Immature natural killer cell (primary cell): ENCODE measurements at regions not wholly inside any gene's neighbourhood (a gene's known extent, or its start where the extent isn't known, plus 50 kb on each side); places are given as distances from the start of the nearest gene placed in this dataset.
"Not testable (repeated sequence)": the region's sequence is repeated elsewhere in the genome, so short reads cannot be mapped to it uniquely, and the experiment has no call there.

Experiments used
- DNase-seq, 3 donors: peaks; one replicate each; pipeline ENCODE4 v3.0.0; 2022; ENCODE audit warnings: mixed read lengths in 1 of 3
- H3K27ac Mint-ChIP-seq, 6 donors: one replicate each; pipeline ENCODE4 v1.8.0; 2020; ENCODE audit warnings: mixed read lengths in 6 of 6, mild to moderate bottlenecking in 5 of 6, inconsistent platforms in 4 of 6, moderate library complexity in 3 of 6
- H3K27me3 Mint-ChIP-seq, 3 donors: one replicate each; pipeline ENCODE4 v1.8.0; 2020 to 2021; ENCODE audit warnings: low read depth in 3 of 3, mild to moderate bottlenecking in 3 of 3, mixed read lengths in 3 of 3, moderate library complexity in 3 of 3, inconsistent platforms in 1 of 3
- H3K36me3 Mint-ChIP-seq, 3 donors: one replicate each; pipeline ENCODE4 v1.8.0; 2020; ENCODE audit warnings: mixed read lengths in 3 of 3, inconsistent platforms in 2 of 3, mild to moderate bottlenecking in 2 of 3
- H3K4me1 Mint-ChIP-seq, 2 donors: one replicate each; pipeline ENCODE4 v1.8.0; 2020; ENCODE audit warnings: inconsistent platforms in 2 of 2, mild to moderate bottlenecking in 2 of 2, mixed read lengths in 2 of 2, moderate library complexity in 1 of 2
- H3K4me3 Mint-ChIP-seq, 5 donors: one replicate each; pipeline ENCODE4 v1.8.0; 2020; ENCODE audit warnings: mild to moderate bottlenecking in 5 of 5, mixed read lengths in 5 of 5, inconsistent platforms in 3 of 5, moderate library complexity in 3 of 5
- H3K9me3 Mint-ChIP-seq, 6 donors: one replicate each; pipeline ENCODE4 v1.8.0; 2020; ENCODE audit warnings: mild to moderate bottlenecking in 6 of 6, mixed read lengths in 6 of 6, inconsistent platforms in 4 of 6, moderate library complexity in 3 of 6

GRCh38 chr10:22837351-22837750, 90.5 kb upstream of the ARMC3 start:
- Mint-ChIP-seq H3K36me3 (peaks cover 0 to 6% (median 0%) of the 10 kb centered on the region in 3 donors), H3K27me3 (peaks cover 2 to 3% (median 2%) of the 10 kb centered on the region in 3 donors), H3K27ac (no peak overlapping the region), H3K4me1 (peaks cover 0 to 5% of the 10 kb centered on the region in 2 donors), H3K4me3 (no peak overlapping the region), H3K9me3 (no peaks in the 10 kb centered on the region)
- no peak for DNase-seq

- peaks cover 0 to 6% (median 0%) of the 10 kb centered on the region in 3 donors for H3K36me3 Mint-ChIP-seq
- H3K27ac Mint-ChIP-seq: no peak overlapping the region
- no peak overlapping the region for H3K4me3 Mint-ChIP-seq
- no peak for DNase-seq
- peaks cover 0 to 3% (median 2%) of the 10 kb centered on the region in 3 donors for H3K27me3 Mint-ChIP-seq
- peaks cover 0 to 5% of the 10 kb centered on the region in 2 donors for H3K4me1 Mint-ChIP-seq
- H3K9me3 Mint-ChIP-seq: no peaks in the 10 kb centered on the region
These were observed 93.4 kb upstream of the ARMC3 start for GRCh38 chr10:22834471-22834870.

GRCh38 chr10:22833781-22834180, 94.1 kb upstream of the ARMC3 start:
- H3K27me3 Mint-ChIP-seq: peaks cover 0 to 3% (median 2%) of the 10 kb centered on the region in 3 donors
- H3K36me3 Mint-ChIP-seq: peaks cover 0 to 6% (median 0%) of the 10 kb centered on the region in 3 donors

GRCh38 chr10:22833353-22833752, 94.5 kb upstream of the ARMC3 start:
- DNase-seq: no peak
- H3K9me3 Mint-ChIP-seq: no peaks in the 10 kb centered on the region
- no peak overlapping the region for H3K27ac Mint-ChIP-seq
- H3K4me1 Mint-ChIP-seq: peaks cover 0 to 5% of the 10 kb centered on the region in 2 donors
- no peak overlapping the region for H3K4me3 Mint-ChIP-seq
- H3K27me3 Mint-ChIP-seq: peaks cover 0 to 3% (median 2%) of the 10 kb centered on the region in 3 donors
- peaks cover 0 to 6% (median 0%) of the 10 kb centered on the region in 3 donors for H3K36me3 Mint-ChIP-seq

More at GRCh38 chr10:22833781-22834180, 94.1 kb upstream of the ARMC3 start:
- Mint-ChIP-seq H3K9me3 (no peaks in the 10 kb centered on the region), H3K27ac (no peak overlapping the region), H3K4me1 (peaks cover 0 to 5% of the 10 kb centered on the region in 2 donors), H3K4me3 (no peak overlapping the region)
- DNase-seq: no peak

- peaks cover 0 to 5% of the 10 kb centered on the region in 2 donors for H3K4me1 Mint-ChIP-seq
- H3K36me3 Mint-ChIP-seq: peaks cover 0 to 6% (median 0%) of the 10 kb centered on the region in 3 donors
- H3K27me3 Mint-ChIP-seq: peaks cover 0 to 3% (median 2%) of the 10 kb centered on the region in 3 donors
- no peak for DNase-seq
- H3K9me3 Mint-ChIP-seq: no peaks in the 10 kb centered on the region
- no peak overlapping the region for H3K27ac Mint-ChIP-seq
- H3K4me3 Mint-ChIP-seq: no peak overlapping the region
These were observed 95.0 kb upstream of the ARMC3 start for GRCh38 chr10:22832851-22833250.

- DNase-seq: no peak
- no peaks in the 10 kb centered on the region for H3K9me3 Mint-ChIP-seq
- peaks cover 0 to 6% (median 0%) of the 10 kb centered on the region in 3 donors for H3K36me3 Mint-ChIP-seq
- H3K27ac Mint-ChIP-seq: no peak overlapping the region
- H3K4me3 Mint-ChIP-seq: no peak overlapping the region
- peaks cover 0 to 3% (median 3%) of the 10 kb centered on the region in 3 donors for H3K27me3 Mint-ChIP-seq
- H3K4me1 Mint-ChIP-seq: no peaks in the 10 kb centered on the region
These were observed 95.7 kb upstream of the ARMC3 start for GRCh38 chr10:22832066-22832602.

- H3K36me3 Mint-ChIP-seq: peaks cover 0 to 4% (median 0%) of the 10 kb centered on the region in 3 donors
- no peak for DNase-seq
- no peak overlapping the region for H3K27ac Mint-ChIP-seq
These were observed 96.3 kb upstream of the ARMC3 start for GRCh38 chr10:22831586-22831985.

GRCh38 chr10:22828712-22829111, 99.1 kb upstream of the ARMC3 start:
- H3K36me3 Mint-ChIP-seq, H3K4me1 Mint-ChIP-seq, H3K27ac Mint-ChIP-seq, H3K4me3 Mint-ChIP-seq, H3K9me3 Mint-ChIP-seq, DNase-seq: not testable (repeated sequence)
- H3K27me3 Mint-ChIP-seq: peaks cover 0 to 13% (median 0%) of the 10 kb centered on the region in 3 donors

More at GRCh38 chr10:22831586-22831985, 96.3 kb upstream of the ARMC3 start:
- H3K4me1 Mint-ChIP-seq: no peaks in the 10 kb centered on the region
- no peaks in the 10 kb centered on the region for H3K9me3 Mint-ChIP-seq
- no peak overlapping the region for H3K4me3 Mint-ChIP-seq
- H3K27me3 Mint-ChIP-seq: peaks cover 0 to 5% (median 3%) of the 10 kb centered on the region in 3 donors

GRCh38 chr10:22825841-22826240, 102.0 kb upstream of the ARMC3 start:
- no peak overlapping the region for H3K27ac Mint-ChIP-seq
- no peak overlapping the region for H3K4me3 Mint-ChIP-seq

GRCh38 chr10:22824984-22825383, 102.9 kb upstream of the ARMC3 start:
- no peaks in the 10 kb centered on the region for H3K9me3 Mint-ChIP-seq
- H3K27me3 Mint-ChIP-seq: peaks cover 0 to 18% (median 2%) of the 10 kb centered on the region in 3 donors
- no peak for DNase-seq
- no peaks in the 10 kb centered on the region for H3K4me1 Mint-ChIP-seq
- H3K4me3 Mint-ChIP-seq: no peak overlapping the region
- no peak overlapping the region for H3K27ac Mint-ChIP-seq
- H3K36me3 Mint-ChIP-seq: no peaks in the 10 kb centered on the region

More at GRCh38 chr10:22825841-22826240, 102.0 kb upstream of the ARMC3 start:
- H3K4me1 Mint-ChIP-seq: no peaks in the 10 kb centered on the region
- peaks cover 0 to 18% (median 2%) of the 10 kb centered on the region in 3 donors for H3K27me3 Mint-ChIP-seq
- H3K36me3 Mint-ChIP-seq: no peaks in the 10 kb centered on the region
- DNase-seq: no peak
- H3K9me3 Mint-ChIP-seq: no peaks in the 10 kb centered on the region

GRCh38 chr10:22824520-22824919, 103.3 kb upstream of the ARMC3 start:
- H3K36me3 Mint-ChIP-seq: no peaks in the 10 kb centered on the region
- no peak for DNase-seq
- H3K9me3 Mint-ChIP-seq: no peaks in the 10 kb centered on the region
- no peaks in the 10 kb centered on the region for H3K4me1 Mint-ChIP-seq
- no peak overlapping the region for H3K4me3 Mint-ChIP-seq
- H3K27me3 Mint-ChIP-seq: peaks cover 0 to 18% (median 2%) of the 10 kb centered on the region in 3 donors
- H3K27ac Mint-ChIP-seq: no peak overlapping the region

GRCh38 chr10:22823109-22823508, 104.7 kb upstream of the ARMC3 start:
- Mint-ChIP-seq H3K27me3 (peaks cover 0 to 18% (median 2%) of the 10 kb centered on the region in 3 donors), H3K27ac (no peak overlapping the region), H3K4me3 (no peak overlapping the region), H3K9me3 (no peaks in the 10 kb centered on the region), H3K36me3 (no peaks in the 10 kb centered on the region), H3K4me1 (no peaks in the 10 kb centered on the region)
- DNase-seq: no peak

GRCh38 chr10:22821921-22822320, 105.9 kb upstream of the ARMC3 start:
- H3K36me3 Mint-ChIP-seq, H3K9me3 Mint-ChIP-seq, H3K4me3 Mint-ChIP-seq, DNase-seq, H3K27ac Mint-ChIP-seq, H3K4me1 Mint-ChIP-seq: not testable (repeated sequence)
- H3K27me3 Mint-ChIP-seq: peaks cover 0 to 15% (median 2%) of the 10 kb centered on the region in 3 donors

- Mint-ChIP-seq H3K27me3 (peaks cover 0 to 15% (median 2%) of the 10 kb centered on the region in 3 donors), H3K36me3 (no peaks in the 10 kb centered on the region), H3K4me3 (no peak overlapping the region), H3K4me1 (peaks cover 6 to 7% of the 10 kb centered on the region in 2 donors), H3K27ac (no peak overlapping the region), H3K9me3 (no peaks in the 10 kb centered on the region)
- DNase-seq: no peak
These were observed 106.4 kb upstream of the ARMC3 start for GRCh38 chr10:22821501-22821900.

GRCh38 chr10:22816298-22816653, 101.9 kb upstream of the PIP4K2A start:
- H3K36me3 Mint-ChIP-seq: no peaks in the 10 kb centered on the region
- H3K4me3 Mint-ChIP-seq: no peak overlapping the region
- H3K27ac Mint-ChIP-seq: no peak overlapping the region
- H3K27me3 Mint-ChIP-seq: peaks cover 0 to 4% (median 1%) of the 10 kb centered on the region in 3 donors
- H3K4me1 Mint-ChIP-seq: peaks cover 7% of the 10 kb centered on the region in 2 donors
- DNase-seq: no peak
- H3K9me3 Mint-ChIP-seq: peaks cover 0 to 2% (median 0%) of the 10 kb centered on the region in 6 donors
